Loucy (cell line): ENCODE measurements at regions not wholly inside any gene's neighbourhood (a gene's known extent, or its start where the extent isn't known, plus 50 kb on each side); places are given as distances from the start of the nearest gene placed in this dataset.

Source experiments
- H2AFZ ChIP-seq: fragments of 200-600 bp; sonication (generic); 2 replicates; pipeline ENCODE4 v1.6.0; 2016; ENCODE audit warnings: antibody characterized with exemption, mild to moderate bottlenecking, low read length, moderate library complexity
- H3F3A ChIP-seq: fragments of 200-600 bp; 2 replicates; pipeline ENCODE4 v1.6.0; 2016; ENCODE audit warnings: antibody characterized with exemption, low read depth, mild to moderate bottlenecking
- H3K27me3 ChIP-seq: fragments of 200-600 bp; sonication (generic); 2 replicates; pipeline ENCODE4 v1.6.1; 2014; ENCODE audit warnings: low read length, mild to moderate bottlenecking; ENCODE audit not compliant: insufficient read depth, poor library complexity, severe bottlenecking
- H3K36me3 ChIP-seq: fragments of 200-600 bp; sonication (generic); 2 replicates; pipeline ENCODE4 v1.6.1; 2016; ENCODE audit warnings: low read length; ENCODE audit not compliant: insufficient read depth
- H3K4me1 ChIP-seq: fragments of 200-600 bp; sonication (generic); 2 replicates; pipeline ENCODE4 v1.5.1; 2014; ENCODE audit warnings: low read length, mild to moderate bottlenecking; ENCODE audit not compliant: insufficient read depth, poor library complexity, severe bottlenecking
- H3K4me2 ChIP-seq: fragments of 200-600 bp; sonication (generic); 2 replicates; pipeline ENCODE4 v1.6.0; 2014; ENCODE audit warnings: antibody characterized with exemption, low read length, low read depth, mild to moderate bottlenecking; ENCODE audit not compliant: poor library complexity, severe bottlenecking
- H3K4me3 ChIP-seq: fragments of 200-600 bp; sonication (generic); 2 replicates; pipeline ENCODE4 v1.5.1; 2014; ENCODE audit warnings: low read length, mild to moderate bottlenecking, mixed read lengths; ENCODE audit not compliant: poor library complexity, severe bottlenecking
- H3K79me2 ChIP-seq: fragments of 200-600 bp; sonication (generic); 2 replicates; pipeline ENCODE4 v1.6.1; 2014; ENCODE audit warnings: low read length; ENCODE audit not compliant: insufficient read depth
- H3K9ac ChIP-seq: fragments of 200-600 bp; sonication (generic); 2 replicates; pipeline ENCODE4 v1.6.0; 2014; ENCODE audit warnings: mild to moderate bottlenecking, low read depth, low read length, moderate library complexity; ENCODE audit not compliant: poor library complexity, severe bottlenecking
- H3K9me2 ChIP-seq: fragments of 200-600 bp; sonication (generic); replicated peaks from 2 replicates; pipeline ENCODE4 v1.6.1; 2016; ENCODE audit warnings: low read depth, low read length, mixed read lengths
- H3K9me3 ChIP-seq: fragments of 200-600 bp; sonication (generic); 2 replicates; pipeline ENCODE4 v1.6.1; 2014; ENCODE audit warnings: mild to moderate bottlenecking, antibody characterized with exemption, low read length, low read depth; ENCODE audit not compliant: insufficient read depth
- H4K20me1 ChIP-seq: fragments of 200-600 bp; sonication (generic); 2 replicates; pipeline ENCODE4 v1.6.0; 2014; ENCODE audit warnings: antibody characterized with exemption, low read length, mild to moderate bottlenecking; ENCODE audit not compliant: insufficient read depth, poor library complexity, severe bottlenecking
- EZH2phosphoT487 ChIP-seq: fragments of 200-600 bp; IDR thresholded peaks from 2 replicates; pipeline ENCODE4 v1.6.1; 2018; ENCODE audit warnings: antibody characterized with exemption, mild to moderate bottlenecking, moderate library complexity, borderline replicate concordance
- TF ChIP-seq, protein P1 (sequence below): fragments of 200-600 bp; sonication (generic); conservative IDR thresholded peaks from 2 replicates; pipeline ENCODE4 v1.5.1; 2014; ENCODE audit warnings: mild to moderate bottlenecking, antibody characterized with exemption, low read length

DNA sequence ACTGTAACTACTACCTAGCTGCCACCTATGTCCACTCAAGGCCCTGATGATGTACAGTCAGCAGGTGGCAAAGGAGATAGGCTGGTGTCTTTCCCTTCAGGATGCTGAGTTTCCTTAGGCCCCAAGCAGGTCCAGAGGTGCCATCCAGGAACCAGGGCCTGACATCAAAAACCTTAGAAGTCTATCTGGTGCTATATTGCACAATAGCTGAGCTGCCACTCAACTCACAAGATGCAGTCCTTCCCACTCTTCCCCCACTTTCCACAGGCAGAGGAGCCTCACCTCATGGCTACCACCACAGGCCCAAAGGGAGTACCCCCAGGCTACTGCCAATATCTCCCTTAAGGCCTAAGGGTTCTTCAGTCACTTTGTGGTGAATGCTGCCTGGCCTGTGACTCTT lies 83.9 kb upstream of the ZNF827 start:
- no peaks in the 10 kb centered on the region for H3F3A ChIP-seq
- no peak overlapping the region for H2AFZ ChIP-seq
- H3K4me3 ChIP-seq: no peak overlapping the region
- no peaks in the 10 kb centered on the region for H3K27me3 ChIP-seq
- H3K9me3 ChIP-seq: no peaks in the 10 kb centered on the region
- H4K20me1 ChIP-seq: no peaks in the 10 kb centered on the region
- H3K79me2 ChIP-seq: no peaks in the 10 kb centered on the region
- no peak for TF ChIP-seq EZH2phosphoT487
- TF ChIP-seq, protein P1, sequence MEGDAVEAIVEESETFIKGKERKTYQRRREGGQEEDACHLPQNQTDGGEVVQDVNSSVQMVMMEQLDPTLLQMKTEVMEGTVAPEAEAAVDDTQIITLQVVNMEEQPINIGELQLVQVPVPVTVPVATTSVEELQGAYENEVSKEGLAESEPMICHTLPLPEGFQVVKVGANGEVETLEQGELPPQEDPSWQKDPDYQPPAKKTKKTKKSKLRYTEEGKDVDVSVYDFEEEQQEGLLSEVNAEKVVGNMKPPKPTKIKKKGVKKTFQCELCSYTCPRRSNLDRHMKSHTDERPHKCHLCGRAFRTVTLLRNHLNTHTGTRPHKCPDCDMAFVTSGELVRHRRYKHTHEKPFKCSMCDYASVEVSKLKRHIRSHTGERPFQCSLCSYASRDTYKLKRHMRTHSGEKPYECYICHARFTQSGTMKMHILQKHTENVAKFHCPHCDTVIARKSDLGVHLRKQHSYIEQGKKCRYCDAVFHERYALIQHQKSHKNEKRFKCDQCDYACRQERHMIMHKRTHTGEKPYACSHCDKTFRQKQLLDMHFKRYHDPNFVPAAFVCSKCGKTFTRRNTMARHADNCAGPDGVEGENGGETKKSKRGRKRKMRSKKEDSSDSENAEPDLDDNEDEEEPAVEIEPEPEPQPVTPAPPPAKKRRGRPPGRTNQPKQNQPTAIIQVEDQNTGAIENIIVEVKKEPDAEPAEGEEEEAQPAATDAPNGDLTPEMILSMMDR: no peak
- H3K9ac ChIP-seq: no peak overlapping the region
- no peaks in the 10 kb centered on the region for H3K36me3 ChIP-seq
- H3K4me1 ChIP-seq: peaks cover 5% of the 10 kb centered on the region
- no peaks in the 10 kb centered on the region for H3K9me2 ChIP-seq
- H3K4me2 ChIP-seq: no peak overlapping the region

- Histone ChIP-seq H3K27me3 (no peaks in the 10 kb centered on the region), H3F3A (no peaks in the 10 kb centered on the region)
- TF ChIP-seq, protein P1: no peak
- no peak for TF ChIP-seq EZH2phosphoT487
Observed at GRCh38 chr4:146018247-146018646, 79.6 kb upstream of the ZNF827 start.

GRCh38 chr4:146004730-146005129 lies 66.1 kb upstream of the ZNF827 start:
- H3K27me3 ChIP-seq: no peaks in the 10 kb centered on the region
- peak overlapping the region; percentile 33; the same call in 1 of the 2 replicates for H2AFZ ChIP-seq
- H3K4me1 ChIP-seq: peaks cover 9% of the 10 kb centered on the region
- H3K4me2 ChIP-seq: no peak overlapping the region
- no peaks in the 10 kb centered on the region for H3K9me2 ChIP-seq
- no peaks in the 10 kb centered on the region for H3K79me2 ChIP-seq
- peaks cover 10% of the 10 kb centered on the region; the same call in 1 of the 2 replicates for H3K9me3 ChIP-seq
- H3F3A ChIP-seq: no peaks in the 10 kb centered on the region
- H3K4me3 ChIP-seq: no peak overlapping the region
- H3K9ac ChIP-seq: no peak overlapping the region
- no peaks in the 10 kb centered on the region for H4K20me1 ChIP-seq
- no peaks in the 10 kb centered on the region for H3K36me3 ChIP-seq
- no peak for TF ChIP-seq EZH2phosphoT487
- TF ChIP-seq, protein P1: no peak

More at GRCh38 chr4:146018247-146018646, 79.6 kb upstream of the ZNF827 start:
- H3K36me3 ChIP-seq: no peaks in the 10 kb centered on the region
- H3K9me2 ChIP-seq: no peaks in the 10 kb centered on the region
- no peak overlapping the region for H3K4me3 ChIP-seq
- H3K9ac ChIP-seq: no peak overlapping the region
- H2AFZ ChIP-seq: no peak overlapping the region
- H3K4me1 ChIP-seq: peaks cover 16% of the 10 kb centered on the region
- H4K20me1 ChIP-seq: no peaks in the 10 kb centered on the region
- no peak overlapping the region for H3K4me2 ChIP-seq
- no peaks in the 10 kb centered on the region for H3K9me3 ChIP-seq
- no peaks in the 10 kb centered on the region for H3K79me2 ChIP-seq
